HEK293 (cell line): ENCODE measurements at regions not wholly inside any gene's neighbourhood (a gene's known extent, or its start where the extent isn't known, plus 50 kb on each side); places are given as distances from the start of the nearest gene placed in this dataset.

Source experiments
- CTCF ChIP-seq: fragments of 450-650 bp; formaldehyde crosslinking; IDR thresholded peaks from 2 replicates; pipeline ENCODE4 v1.5.1; 2016; ENCODE audit warnings: missing biosample characterization, missing genetic modification characterization
- MZF1 ChIP-seq: fragments of 450-650 bp; formaldehyde crosslinking; IDR thresholded peaks from 2 replicates; pipeline ENCODE4 v1.5.1; 2017; ENCODE audit warnings: missing biosample characterization, missing genetic modification characterization, borderline replicate concordance

- TF ChIP-seq MZF1 (tag by site-specific recombination) (no peak), CTCF (tag by site-specific recombination) (no peak)
Observed at GRCh38 chr14:66174453-66174891, 311.7 kb upstream of the CCDC196 start.
